ENCODE measurements at regions not wholly inside any gene's neighbourhood (a gene's known extent, or its start where the extent isn't known, plus 50 kb on each side); places are given as distances from the start of the nearest gene placed in this dataset.

DNA sequence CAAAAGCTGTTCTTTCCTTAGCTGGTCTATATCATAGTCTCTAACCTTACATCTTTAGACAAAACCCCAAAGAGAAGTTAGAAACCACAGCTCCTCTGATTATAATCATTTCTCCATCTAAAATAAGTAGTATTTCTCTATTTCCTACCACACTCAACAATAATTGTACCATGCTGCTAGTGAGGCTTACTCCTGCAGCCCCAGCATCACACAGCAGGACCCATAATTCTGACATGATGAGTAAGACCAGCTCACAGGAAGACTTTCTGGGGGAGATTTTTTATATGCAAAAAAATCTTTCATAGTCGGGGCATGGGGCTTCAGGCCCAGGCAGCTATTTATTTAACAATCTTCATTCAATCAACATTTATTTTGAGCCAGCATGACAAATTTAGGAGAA lies 441.6 kb downstream of the DYNC2H1 start:
- TF ChIP-seq, protein P1, sequence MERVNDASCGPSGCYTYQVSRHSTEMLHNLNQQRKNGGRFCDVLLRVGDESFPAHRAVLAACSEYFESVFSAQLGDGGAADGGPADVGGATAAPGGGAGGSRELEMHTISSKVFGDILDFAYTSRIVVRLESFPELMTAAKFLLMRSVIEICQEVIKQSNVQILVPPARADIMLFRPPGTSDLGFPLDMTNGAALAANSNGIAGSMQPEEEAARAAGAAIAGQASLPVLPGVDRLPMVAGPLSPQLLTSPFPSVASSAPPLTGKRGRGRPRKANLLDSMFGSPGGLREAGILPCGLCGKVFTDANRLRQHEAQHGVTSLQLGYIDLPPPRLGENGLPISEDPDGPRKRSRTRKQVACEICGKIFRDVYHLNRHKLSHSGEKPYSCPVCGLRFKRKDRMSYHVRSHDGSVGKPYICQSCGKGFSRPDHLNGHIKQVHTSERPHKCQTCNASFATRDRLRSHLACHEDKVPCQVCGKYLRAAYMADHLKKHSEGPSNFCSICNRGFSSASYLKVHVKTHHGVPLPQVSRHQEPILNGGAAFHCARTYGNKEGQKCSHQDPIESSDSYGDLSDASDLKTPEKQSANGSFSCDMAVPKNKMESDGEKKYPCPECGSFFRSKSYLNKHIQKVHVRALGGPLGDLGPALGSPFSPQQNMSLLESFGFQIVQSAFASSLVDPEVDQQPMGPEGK (CRISPR knock-in tag; IDR thresholded peaks at IDR 0.05; ENCODE audit: borderline replicate concordance), result no peak
- TF ChIP-seq ZNF565 (CRISPR knock-in tag; conservative IDR thresholded peaks at IDR 0.05; ENCODE audit: low read depth) (no peak), RARB (CRISPR knock-in tag; IDR thresholded peaks at IDR 0.05) (no peak), BACH2 (CRISPR knock-in tag; IDR thresholded peaks at IDR 0.05; ENCODE audit: borderline replicate concordance) (no peak), ARNTL (CRISPR knock-in tag; IDR thresholded peaks at IDR 0.05; ENCODE audit: borderline replicate concordance, low read depth) (no peak), ISL1 (CRISPR knock-in tag; IDR thresholded peaks at IDR 0.05) (no peak), ZFP3 (CRISPR knock-in tag; IDR thresholded peaks at IDR 0.05) (no peak), CREB5 (CRISPR knock-in tag; IDR thresholded peaks at IDR 0.05; ENCODE audit: low read depth) (no peak), ZNF8 (CRISPR knock-in tag; IDR thresholded peaks at IDR 0.05) (no peak), GLIS3 (CRISPR knock-in tag; IDR thresholded peaks at IDR 0.05) (no peak), SNAI2 (CRISPR knock-in tag; IDR thresholded peaks at IDR 0.05) (no peak), ZC3H10 (CRISPR knock-in tag; IDR thresholded peaks at IDR 0.05) (no peak), TCF4 (CRISPR knock-in tag; IDR thresholded peaks at IDR 0.05; ENCODE audit: borderline replicate concordance) (no peak), ZNF70 (CRISPR knock-in tag; IDR thresholded peaks at IDR 0.05) (no peak)
